Cardiac muscle cell (in vitro differentiated cells and primary cell): ENCODE measurements at regions not wholly inside any gene's neighbourhood (a gene's known extent, or its start where the extent isn't known, plus 50 kb on each side); places are given as distances from the start of the nearest gene placed in this dataset.

Experiments
- DNase-seq, 2 donors: peaks; one replicate each; pipeline versions ENCODE4 v3.0.0 to v3.0.0-alpha.2; 2010 to 2017; ENCODE audit warnings: low read depth in 1 of 2, low spot score in 1 of 2
- H3K27ac ChIP-seq: fragments of 200-600 bp; sonication (generic); 2 replicates; pipeline ENCODE4 v1.5.1; 2016
- H3K27me3 ChIP-seq: fragments of 200-600 bp; sonication (generic); 2 replicates; pipeline ENCODE4 v1.6.0; 2016; ENCODE audit warnings: control low read depth
- H3K36me3 ChIP-seq: fragments of 200-600 bp; sonication (generic); 2 replicates; pipeline ENCODE4 v1.5.1; 2016; ENCODE audit warnings: control low read depth
- H3K4me1 ChIP-seq: fragments of 200-600 bp; sonication (generic); 2 replicates; pipeline ENCODE4 v1.8.1; 2017; ENCODE audit warnings: low read depth, mild to moderate bottlenecking, mixed run types
- H3K4me3 ChIP-seq: fragments of 200-600 bp; sonication (generic); 2 replicates; pipeline ENCODE4 v1.5.1; 2016; ENCODE audit warnings: mild to moderate bottlenecking
- H3K9me3 ChIP-seq: fragments of 200-600 bp; sonication (generic); 2 replicates; pipeline ENCODE4 v1.5.1; 2017; ENCODE audit warnings: low read depth, mild to moderate bottlenecking, control low read depth
- TF ChIP-seq, protein P1 (sequence below): IDR thresholded peaks from 2 replicates; pipeline ENCODE4 v1.5.1; 2012; ENCODE audit warnings: low read depth, mild to moderate bottlenecking, low read length

DNA sequence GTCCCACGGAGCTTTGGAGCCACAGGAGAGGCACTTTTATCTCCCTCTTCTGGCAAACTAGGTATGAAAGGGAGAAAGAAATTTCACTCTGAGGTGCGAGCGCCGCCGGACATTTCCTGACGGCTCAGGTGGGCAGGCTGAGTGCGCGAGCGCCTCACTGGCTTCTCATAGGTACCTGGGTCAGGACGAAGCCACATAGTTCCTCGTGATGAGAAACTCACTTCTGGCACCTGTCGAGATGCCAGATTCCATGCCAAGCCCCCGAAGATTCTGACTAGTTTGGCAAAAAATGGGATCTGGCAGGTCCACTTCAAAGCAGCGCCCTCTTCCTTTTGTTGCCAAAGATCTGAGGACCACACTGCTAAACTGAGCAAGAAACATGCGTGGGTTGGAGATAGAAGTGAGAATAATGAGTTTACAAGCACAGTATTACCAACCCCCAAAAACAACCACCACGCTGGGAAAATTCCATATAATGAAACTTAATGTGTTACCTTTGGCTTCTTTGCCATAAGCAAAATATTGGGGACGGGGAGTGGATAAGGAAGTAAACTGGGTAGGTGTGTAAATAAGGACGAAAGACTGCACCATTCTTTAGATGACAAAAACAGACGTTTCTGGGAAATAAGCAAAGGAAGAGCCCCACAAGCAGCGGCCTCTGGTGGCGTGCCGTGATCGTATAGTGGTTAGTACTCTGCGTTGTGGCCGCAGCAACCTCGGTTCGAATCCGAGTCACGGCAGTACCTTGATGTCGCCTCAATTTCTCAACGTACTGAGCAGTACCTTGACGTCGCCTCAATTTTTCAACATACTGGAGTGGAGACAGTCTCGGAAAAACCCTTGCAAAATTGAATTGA lies 89.8 kb upstream of the PRSS16 start:
- H3K36me3 ChIP-seq, result no peaks in the 10 kb centered on the region
- no peak overlapping the region for H3K27ac ChIP-seq
- H3K4me3 ChIP-seq, result peak overlapping the region; percentile 42
- no peaks in the 10 kb centered on the region for H3K4me1 ChIP-seq
- peaks cover 5% of the 10 kb centered on the region for H3K27me3 ChIP-seq
- DNase-seq, result peak; percentile 59 to 70
- no peaks in the 10 kb centered on the region for H3K9me3 ChIP-seq
- TF ChIP-seq, protein P1, sequence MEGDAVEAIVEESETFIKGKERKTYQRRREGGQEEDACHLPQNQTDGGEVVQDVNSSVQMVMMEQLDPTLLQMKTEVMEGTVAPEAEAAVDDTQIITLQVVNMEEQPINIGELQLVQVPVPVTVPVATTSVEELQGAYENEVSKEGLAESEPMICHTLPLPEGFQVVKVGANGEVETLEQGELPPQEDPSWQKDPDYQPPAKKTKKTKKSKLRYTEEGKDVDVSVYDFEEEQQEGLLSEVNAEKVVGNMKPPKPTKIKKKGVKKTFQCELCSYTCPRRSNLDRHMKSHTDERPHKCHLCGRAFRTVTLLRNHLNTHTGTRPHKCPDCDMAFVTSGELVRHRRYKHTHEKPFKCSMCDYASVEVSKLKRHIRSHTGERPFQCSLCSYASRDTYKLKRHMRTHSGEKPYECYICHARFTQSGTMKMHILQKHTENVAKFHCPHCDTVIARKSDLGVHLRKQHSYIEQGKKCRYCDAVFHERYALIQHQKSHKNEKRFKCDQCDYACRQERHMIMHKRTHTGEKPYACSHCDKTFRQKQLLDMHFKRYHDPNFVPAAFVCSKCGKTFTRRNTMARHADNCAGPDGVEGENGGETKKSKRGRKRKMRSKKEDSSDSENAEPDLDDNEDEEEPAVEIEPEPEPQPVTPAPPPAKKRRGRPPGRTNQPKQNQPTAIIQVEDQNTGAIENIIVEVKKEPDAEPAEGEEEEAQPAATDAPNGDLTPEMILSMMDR, result peak; percentile 63

DNA sequence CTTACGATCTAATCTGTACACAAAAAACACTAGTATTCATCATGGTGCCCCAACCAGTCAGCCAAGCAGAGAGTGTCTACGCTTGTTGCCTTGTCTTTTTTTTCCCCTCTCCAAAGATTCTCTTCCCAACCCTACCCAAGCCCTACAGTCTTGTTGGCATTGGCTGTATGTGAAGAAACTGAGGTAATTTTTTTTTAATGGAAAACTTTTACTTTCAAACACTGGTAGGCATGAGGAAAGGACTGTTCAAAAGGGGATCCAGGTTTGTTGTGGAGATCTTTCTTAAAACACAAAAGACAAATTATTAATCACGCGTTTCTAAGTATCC lies 89.2 kb upstream of the PRSS16 start:
- Histone ChIP-seq H3K4me3 (no peak overlapping the region), H3K27me3 (peaks cover 5% of the 10 kb centered on the region), H3K4me1 (no peaks in the 10 kb centered on the region), H3K9me3 (no peaks in the 10 kb centered on the region), H3K36me3 (no peaks in the 10 kb centered on the region), H3K27ac (no peak overlapping the region)
- DNase-seq, result no peak
- TF ChIP-seq, protein P1, result no peak

DNA sequence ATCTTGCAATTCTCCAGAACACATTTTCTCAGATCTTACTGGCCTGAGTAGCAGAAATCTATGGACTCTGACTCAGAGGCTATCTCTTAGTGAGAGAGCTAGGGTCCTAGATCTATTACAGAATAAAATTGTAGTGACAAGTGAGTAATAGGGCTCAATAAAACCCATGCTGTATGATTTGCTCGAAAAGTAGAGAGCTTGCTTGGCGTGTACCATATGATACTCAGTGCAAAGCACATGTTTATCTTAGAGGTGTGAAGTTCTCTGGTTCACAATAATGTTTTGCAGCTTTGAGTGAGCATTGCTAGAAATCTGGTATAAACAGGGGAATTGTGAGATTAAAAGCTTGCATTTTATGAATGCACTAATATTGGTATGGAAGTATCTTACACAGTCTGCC lies 87.8 kb upstream of the PRSS16 start:
- no peaks in the 10 kb centered on the region for H3K36me3 ChIP-seq
- no peaks in the 10 kb centered on the region for H3K9me3 ChIP-seq
- no peak overlapping the region for H3K27ac ChIP-seq
- peaks cover 5% of the 10 kb centered on the region for H3K27me3 ChIP-seq
- no peaks in the 10 kb centered on the region for H3K4me1 ChIP-seq
- DNase-seq, result no peak
- TF ChIP-seq, protein P1, result no peak
- H3K4me3 ChIP-seq, result no peak overlapping the region

DNA sequence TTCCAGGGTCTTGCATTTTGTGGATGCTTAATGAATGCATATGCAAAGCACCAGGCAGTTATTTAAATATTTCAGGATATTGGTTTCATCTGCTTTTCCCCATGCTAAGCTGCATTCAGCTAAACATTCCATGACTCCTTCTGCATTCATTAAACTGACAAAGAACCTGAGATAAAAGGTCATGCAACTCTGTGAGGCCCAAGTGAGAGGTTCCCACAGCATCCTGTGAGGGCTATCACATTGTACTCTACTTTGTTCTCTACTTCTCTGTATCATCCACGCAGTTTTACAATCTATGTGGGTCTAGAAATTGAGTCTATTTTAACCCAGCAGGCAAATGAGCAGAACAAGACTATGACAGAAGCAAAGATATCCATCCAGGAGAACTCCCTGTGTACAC lies 86.4 kb upstream of the PRSS16 start:
- TF ChIP-seq, protein P1, result no peak
- H3K4me1 ChIP-seq, result no peaks in the 10 kb centered on the region
- peaks cover 5% of the 10 kb centered on the region for H3K27me3 ChIP-seq
- no peak for DNase-seq
- H3K27ac ChIP-seq, result no peak overlapping the region
- H3K36me3 ChIP-seq, result no peaks in the 10 kb centered on the region
- H3K9me3 ChIP-seq, result no peaks in the 10 kb centered on the region
- no peak overlapping the region for H3K4me3 ChIP-seq

DNA sequence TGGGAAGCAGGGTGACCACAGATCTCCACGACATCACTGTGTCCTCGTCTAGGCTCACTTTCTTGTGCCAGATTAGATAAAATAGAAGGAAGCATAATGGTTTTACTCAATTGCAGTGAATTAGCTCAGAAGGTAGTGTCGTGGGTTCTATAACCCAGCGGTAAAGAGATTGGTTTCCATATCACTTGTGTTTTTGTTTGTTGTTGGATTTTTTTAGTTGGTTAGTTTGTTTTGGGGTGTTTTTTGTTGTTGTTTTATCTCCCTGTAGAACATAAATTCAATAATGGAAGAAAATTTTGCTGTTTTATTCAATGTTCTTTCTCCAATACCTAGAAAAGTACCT lies 85.9 kb upstream of the PRSS16 start:
- Histone ChIP-seq H3K27me3 (peaks cover 2% of the 10 kb centered on the region), H3K9me3 (no peaks in the 10 kb centered on the region), H3K4me3 (no peak overlapping the region), H3K36me3 (no peaks in the 10 kb centered on the region), H3K4me1 (no peaks in the 10 kb centered on the region), H3K27ac (no peak overlapping the region)
- TF ChIP-seq, protein P1, result no peak
- no peak for DNase-seq
